GM23248 (cell line): ENCODE measurements at regions not wholly inside any gene's neighbourhood (a gene's known extent, or its start where the extent isn't known, plus 50 kb on each side); places are given as distances from the start of the nearest gene placed in this dataset.
A peak's percentile ranks its signal among the peaks of the same experiment; 100 is the strongest.

Experiments
- DNase-seq: peaks from one replicate; pipeline ENCODE4 v3.0.0-alpha.2; 2015
- H2AFZ ChIP-seq: fragments of 200-600 bp; sonication (generic); 2 replicates; pipeline ENCODE4 v1.6.1; 2016; ENCODE audit warnings: antibody characterized with exemption
- H3F3A ChIP-seq: fragments of 200-600 bp; sonication (generic); 2 replicates; pipeline ENCODE4 v1.6.1; 2016; ENCODE audit warnings: mild to moderate bottlenecking, antibody characterized with exemption, mixed run types; ENCODE audit not compliant: insufficient read depth
- H3K27ac ChIP-seq: fragments of 200-600 bp; sonication (generic); 2 replicates; pipeline ENCODE4 v1.5.1; 2016; ENCODE audit warnings: mild to moderate bottlenecking
- H3K27me3 ChIP-seq: fragments of 200-600 bp; sonication (generic); replicated peaks from 2 replicates; pipeline ENCODE4 v1.6.1; 2016; ENCODE audit warnings: mild to moderate bottlenecking; ENCODE audit not compliant: insufficient read depth
- H3K36me3 ChIP-seq: fragments of 200-600 bp; sonication (generic); 2 replicates; pipeline ENCODE4 v1.6.1; 2016; ENCODE audit warnings: low read depth, mild to moderate bottlenecking
- H3K4me1 ChIP-seq: fragments of 200-600 bp; sonication (generic); 2 replicates; pipeline ENCODE4 v1.6.1; 2016; ENCODE audit warnings: mild to moderate bottlenecking; ENCODE audit not compliant: insufficient read depth
- H3K4me2 ChIP-seq: fragments of 200-600 bp; sonication (generic); one replicate; pipeline ENCODE4 v1.6.1; 2016; ENCODE audit warnings: mild to moderate bottlenecking; ENCODE audit not compliant: unreplicated experiment
- H3K4me3 ChIP-seq: fragments of 200-600 bp; sonication (generic); 2 replicates; pipeline ENCODE4 v1.5.1; 2016; ENCODE audit warnings: mild to moderate bottlenecking
- H3K79me2 ChIP-seq: fragments of 200-600 bp; sonication (generic); 2 replicates; pipeline ENCODE4 v1.6.1; 2016; ENCODE audit warnings: mild to moderate bottlenecking; ENCODE audit not compliant: insufficient read depth
- H3K9ac ChIP-seq: fragments of 200-600 bp; sonication (generic); 2 replicates; pipeline ENCODE4 v1.6.1; 2016; ENCODE audit warnings: mild to moderate bottlenecking
- H3K9me2 ChIP-seq: fragments of 200-600 bp; sonication (generic); 2 replicates; pipeline ENCODE4 v1.6.1; 2016; ENCODE audit warnings: mixed run types, mild to moderate bottlenecking, moderate library complexity; ENCODE audit not compliant: insufficient read depth
- H3K9me3 ChIP-seq: fragments of 200-600 bp; sonication (generic); one replicate; pipeline ENCODE4 v1.6.1; 2017; ENCODE audit warnings: low read depth
- H4K20me1 ChIP-seq: fragments of 200-600 bp; sonication (generic); 2 replicates; pipeline ENCODE4 v1.6.0; 2016; ENCODE audit not compliant: insufficient read depth
- EZH2 ChIP-seq: fragments of 200-600 bp; sonication (generic); IDR thresholded peaks from 2 replicates; pipeline ENCODE4 v1.6.1; 2018; ENCODE audit warnings: antibody characterized with exemption, mild to moderate bottlenecking; ENCODE audit not compliant: insufficient read depth, poor library complexity, severe bottlenecking
- EZH2phosphoT487 ChIP-seq: fragments of 200-600 bp; sonication (generic); IDR thresholded peaks from 2 replicates; pipeline ENCODE4 v1.6.1; 2018; ENCODE audit warnings: antibody characterized with exemption, moderate library complexity, mild to moderate bottlenecking, low read depth; ENCODE audit not compliant: insufficient read depth
- WGBS, 2 experiments: methylation state at CpG; one replicate each; pipeline ENCODE4 v1.1.6; 2015 to 2017; ENCODE audit warnings: low lambda C conversion rate in 2 of 2, low coverage in 1 of 2; ENCODE audit errors: missing lambda C conversion rate in 2 of 2; 5-methylcytosine and 5-hydroxymethylcytosine counted together
- in situ Hi-C: fragments of 300-500 bp; cut with MboI; formaldehyde crosslinking; loops from 2 replicates; pipeline ENCODE4 v1.15.0; 2020

DNA sequence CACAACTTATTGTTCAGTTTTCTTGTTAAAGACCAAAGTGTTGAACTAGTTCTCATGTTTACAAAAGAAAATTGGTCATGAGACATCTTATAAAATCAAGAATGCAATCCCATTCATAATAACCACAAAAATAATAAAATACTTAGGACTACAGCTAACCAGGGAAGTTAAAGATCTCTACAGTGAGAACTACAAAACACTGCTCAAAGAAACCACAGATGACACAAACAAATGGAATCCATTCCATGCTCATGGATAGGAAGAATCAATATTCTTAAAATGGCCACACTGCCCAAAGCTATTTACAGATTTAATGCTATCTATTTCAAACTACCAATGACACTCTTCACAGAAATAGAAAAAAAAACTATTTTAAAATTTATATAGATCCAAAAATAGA, 1354.8 kb upstream of the CDH2 start:
- no peaks in the 10 kb centered on the region for H3K36me3 ChIP-seq

DNA sequence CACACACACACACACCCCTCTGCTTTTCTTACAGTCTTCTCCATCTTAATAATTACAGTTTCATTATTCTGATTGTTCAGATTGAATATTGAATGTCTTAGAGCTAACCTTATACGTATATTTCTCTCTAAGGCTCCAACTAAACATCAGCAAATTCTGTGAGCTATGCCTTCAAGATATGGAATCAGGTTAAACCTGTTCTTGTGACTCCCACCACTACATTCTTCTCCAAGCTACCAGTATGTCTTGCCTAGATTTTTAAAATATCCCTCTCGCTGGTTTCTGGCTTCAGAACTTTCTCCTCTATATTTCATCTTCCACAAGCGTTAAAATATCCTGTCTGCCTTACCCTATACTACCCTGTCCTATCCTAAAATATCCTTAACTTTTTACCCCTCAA, 1346.4 kb upstream of the CDH2 start:
- H3K4me2 ChIP-seq, result no peak overlapping the region
- H3K4me3 ChIP-seq, result no peak overlapping the region
- no peaks in the 10 kb centered on the region for H3K4me1 ChIP-seq
- H3K9ac ChIP-seq, result no peak overlapping the region
- H3K36me3 ChIP-seq, result no peaks in the 10 kb centered on the region
- H2AFZ ChIP-seq, result no peak overlapping the region
- H3K9me2 ChIP-seq, result no peaks in the 10 kb centered on the region
- no peak overlapping the region for H3K27ac ChIP-seq
- no peaks in the 10 kb centered on the region for H3K79me2 ChIP-seq
- no peaks in the 10 kb centered on the region for H3K27me3 ChIP-seq
- 79 to 82% methylated on average over 3 of the region's 3 CpGs for WGBS, 2 experiments
- no peaks in the 10 kb centered on the region for H3K9me3 ChIP-seq
- TF ChIP-seq EZH2phosphoT487 (no peak), EZH2 (no peak)
- H4K20me1 ChIP-seq, result no peaks in the 10 kb centered on the region
- no peak for DNase-seq
- in situ Hi-C loops, result no loop called here
- no peaks in the 10 kb centered on the region for H3F3A ChIP-seq

More for the DNA sequence above, 1354.8 kb upstream of the CDH2 start:
- in situ Hi-C loops, result no loop called here
- no peaks in the 10 kb centered on the region for H3K79me2 ChIP-seq
- H3K9ac ChIP-seq, result no peak overlapping the region
- H3K4me3 ChIP-seq, result no peak overlapping the region
- H3F3A ChIP-seq, result no peaks in the 10 kb centered on the region
- H2AFZ ChIP-seq, result no peak overlapping the region
- H3K27ac ChIP-seq, result no peak overlapping the region
- H3K4me2 ChIP-seq, result no peak overlapping the region
- peaks cover 3% of the 10 kb centered on the region for H3K9me3 ChIP-seq
- no peaks in the 10 kb centered on the region for H4K20me1 ChIP-seq
- TF ChIP-seq EZH2phosphoT487, result no peak
- TF ChIP-seq EZH2, result no peak
- H3K4me1 ChIP-seq, result no peaks in the 10 kb centered on the region
- H3K27me3 ChIP-seq, result no peaks in the 10 kb centered on the region
- DNase-seq, result no peak
- no peaks in the 10 kb centered on the region for H3K9me2 ChIP-seq

DNA sequence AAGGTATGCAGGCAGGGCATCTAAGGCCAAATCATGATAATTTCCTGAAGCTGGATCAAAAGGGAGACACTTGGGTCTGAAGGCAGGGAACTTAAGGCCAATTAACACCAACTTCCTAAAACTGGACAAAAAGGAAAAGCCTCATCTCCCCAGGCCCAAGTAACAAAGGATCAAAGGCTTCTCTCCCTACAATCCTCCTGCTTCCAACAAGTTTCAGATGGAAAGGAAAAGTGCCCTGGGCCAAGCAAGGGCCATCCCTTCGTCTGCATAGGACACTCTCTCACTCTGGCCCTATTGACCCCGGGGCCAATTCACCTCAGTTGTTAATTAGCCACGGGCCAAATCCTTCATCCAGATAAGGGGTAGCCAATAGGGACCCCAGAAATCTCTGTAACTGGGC, 1335.8 kb upstream of the CDH2 start:
- WGBS, 2 experiments, result 57 to 58% methylated on average over 3 of the region's 3 CpGs
- no peak overlapping the region for H3K4me2 ChIP-seq
- TF ChIP-seq EZH2 (no peak), EZH2phosphoT487 (no peak)
- H3K9me3 ChIP-seq, result no peaks in the 10 kb centered on the region
- no peaks in the 10 kb centered on the region for H3K79me2 ChIP-seq
- no peaks in the 10 kb centered on the region for H4K20me1 ChIP-seq
- no peaks in the 10 kb centered on the region for H3F3A ChIP-seq
- DNase-seq, result no peak
- H3K9ac ChIP-seq, result no peak overlapping the region
- H3K4me3 ChIP-seq, result no peak overlapping the region
- H3K9me2 ChIP-seq, result no peaks in the 10 kb centered on the region
- in situ Hi-C loops, result no loop called here
- no peaks in the 10 kb centered on the region for H3K4me1 ChIP-seq
- H3K36me3 ChIP-seq, result no peaks in the 10 kb centered on the region
- H3K27ac ChIP-seq, result no peak overlapping the region
- H3K27me3 ChIP-seq, result no peaks in the 10 kb centered on the region
- H2AFZ ChIP-seq, result no peak overlapping the region; the same call in 1 of the 2 replicates

DNA sequence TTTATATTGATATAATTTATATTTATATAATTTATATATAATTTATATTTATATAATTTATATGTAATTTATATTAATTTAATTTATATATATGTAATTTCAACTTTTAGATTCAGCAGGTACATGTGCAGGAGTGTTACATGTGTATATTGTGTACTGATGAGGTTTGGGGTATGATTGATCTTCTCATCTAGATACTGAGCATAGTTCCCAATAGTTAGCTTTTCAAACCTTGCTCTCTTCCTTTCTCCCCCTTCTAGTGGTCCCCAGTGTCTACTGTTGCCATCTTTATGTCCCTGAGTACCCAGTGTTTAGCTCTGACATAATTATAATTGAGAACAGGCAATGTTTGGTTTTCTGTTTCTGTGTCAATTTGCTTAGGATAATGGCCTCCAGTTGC, 1335.3 kb upstream of the CDH2 start:
- no peak for TF ChIP-seq EZH2phosphoT487
- no peak for TF ChIP-seq EZH2
- in situ Hi-C loops, result no loop called here
- no peaks in the 10 kb centered on the region for H3F3A ChIP-seq

DNA sequence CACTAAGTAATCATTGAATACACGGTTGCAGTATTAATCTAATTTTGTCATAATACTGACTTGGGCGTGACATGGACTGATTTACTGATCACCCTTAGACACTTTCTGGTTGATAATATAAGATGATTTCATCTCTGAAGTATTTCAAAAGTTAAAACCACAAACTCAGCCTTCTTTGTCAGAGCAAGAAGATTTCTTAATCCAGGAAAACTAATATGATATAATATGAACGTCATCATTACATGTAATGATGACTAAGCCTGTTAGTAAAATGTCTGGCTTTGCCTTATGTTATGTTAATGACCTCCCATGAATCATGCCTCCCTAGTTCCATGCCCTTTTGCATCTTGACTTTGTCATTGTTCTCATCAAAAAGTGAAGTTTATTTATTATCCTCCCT, 1325.0 kb upstream of the CDH2 start:
- peak; percentile 76 for DNase-seq
- H3K36me3 ChIP-seq, result no peaks in the 10 kb centered on the region
- no peaks in the 10 kb centered on the region for H3K27me3 ChIP-seq
- H4K20me1 ChIP-seq, result no peaks in the 10 kb centered on the region
- H3K9ac ChIP-seq, result no peak overlapping the region
- peak overlapping the region; percentile 3; the same call in 1 of the 2 replicates for H3K27ac ChIP-seq
- H3F3A ChIP-seq, result peaks cover 4% of the 10 kb centered on the region; the same call in 1 of the 2 replicates
- H3K9me3 ChIP-seq, result no peaks in the 10 kb centered on the region
- H2AFZ ChIP-seq, result peak overlapping the region; percentile 29; the same call in 1 of the 2 replicates
- H3K4me3 ChIP-seq, result no peak overlapping the region
- no peak overlapping the region for H3K4me2 ChIP-seq
- H3K79me2 ChIP-seq, result no peaks in the 10 kb centered on the region
- peaks cover 6% of the 10 kb centered on the region; the same call in 1 of the 2 replicates for H3K4me1 ChIP-seq
- in situ Hi-C loops, result no loop called here
- H3K9me2 ChIP-seq, result no peaks in the 10 kb centered on the region
- WGBS, 2 experiments, result 18 to 20% methylated on average over 3 of the region's 3 CpGs
- TF ChIP-seq EZH2phosphoT487 (no peak), EZH2 (no peak)

More for the DNA sequence above, 1335.3 kb upstream of the CDH2 start:
- Histone ChIP-seq H3K9me3 (no peaks in the 10 kb centered on the region), H3K4me3 (no peak overlapping the region), H3K9ac (no peak overlapping the region), H3K79me2 (no peaks in the 10 kb centered on the region), H4K20me1 (no peaks in the 10 kb centered on the region), H3K27me3 (no peaks in the 10 kb centered on the region), H3K9me2 (no peaks in the 10 kb centered on the region), H3K4me2 (no peak overlapping the region), H2AFZ (no peak overlapping the region), H3K36me3 (no peaks in the 10 kb centered on the region), H3K27ac (no peak overlapping the region), H3K4me1 (no peaks in the 10 kb centered on the region)
- DNase-seq, result no peak
